Cerebellar cortex (tissue), 1 donor: ENCODE measurements at regions not wholly inside any gene's neighbourhood (a gene's known extent, or its start where the extent isn't known, plus 50 kb on each side); places are given as distances from the start of the nearest gene placed in this dataset.

ENCODE experiments used
- DNase-seq: peaks from one replicate; pipeline ENCODE4 v3.0.0-alpha.2; 2015; ENCODE audit warnings: low spot score

DNA sequence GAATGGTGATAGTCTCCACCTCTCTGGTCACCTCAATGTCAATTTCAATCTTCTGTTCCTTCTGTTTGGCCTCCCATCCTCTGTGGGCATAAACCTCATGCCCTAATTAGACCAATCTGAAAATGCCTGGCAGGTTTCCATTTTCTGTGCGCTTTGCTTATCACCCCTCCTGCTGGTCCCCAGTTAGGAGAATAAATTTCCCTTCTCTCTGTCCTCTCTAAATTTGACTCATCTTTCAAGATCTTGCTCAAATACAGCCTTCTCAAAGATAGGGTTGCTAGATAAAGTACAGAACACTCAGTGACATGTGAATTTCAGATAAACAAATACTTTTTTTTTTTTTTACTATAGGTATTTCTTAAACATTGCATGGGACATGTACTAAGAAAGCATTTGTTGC, 69.4 kb upstream of the CD180 start:
- DNase-seq: no peak

DNA sequence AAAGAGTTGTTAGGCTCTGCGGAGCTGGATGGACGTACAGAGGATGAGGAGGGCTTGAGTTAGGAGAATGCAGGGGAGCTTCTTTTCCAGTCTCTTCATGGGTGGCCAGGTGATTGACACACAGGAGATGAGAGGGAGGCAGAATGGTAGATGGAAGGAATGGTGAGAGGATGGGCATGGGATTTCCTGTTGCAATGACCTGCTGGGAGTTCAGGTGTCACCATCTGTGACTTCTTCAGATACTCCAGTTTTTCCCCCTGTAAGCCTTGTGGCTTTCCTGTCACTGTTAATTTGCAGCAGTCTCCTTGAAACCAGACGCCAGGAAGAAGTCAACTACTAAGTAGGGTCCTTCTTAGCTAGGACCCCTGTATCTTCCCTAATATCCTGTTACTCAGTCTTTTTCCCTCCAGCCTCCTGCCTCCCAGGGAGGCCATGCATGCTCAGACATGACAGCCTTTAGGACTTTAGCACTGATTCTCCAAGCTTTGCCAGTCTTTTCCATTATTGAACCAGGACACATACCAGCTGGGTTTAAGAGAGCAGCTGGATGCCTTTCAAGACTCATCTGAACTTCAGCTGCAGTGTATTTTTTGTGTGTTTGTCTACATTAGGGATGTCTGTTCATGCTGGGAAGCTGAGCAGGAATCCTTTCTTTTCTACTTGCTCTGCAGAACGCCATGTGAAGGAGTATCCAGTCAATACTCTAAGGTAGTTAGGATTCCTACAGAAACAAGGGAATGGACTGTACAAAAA, 67.2 kb upstream of the CD180 start:
- peak; percentile 62 for DNase-seq

DNA sequence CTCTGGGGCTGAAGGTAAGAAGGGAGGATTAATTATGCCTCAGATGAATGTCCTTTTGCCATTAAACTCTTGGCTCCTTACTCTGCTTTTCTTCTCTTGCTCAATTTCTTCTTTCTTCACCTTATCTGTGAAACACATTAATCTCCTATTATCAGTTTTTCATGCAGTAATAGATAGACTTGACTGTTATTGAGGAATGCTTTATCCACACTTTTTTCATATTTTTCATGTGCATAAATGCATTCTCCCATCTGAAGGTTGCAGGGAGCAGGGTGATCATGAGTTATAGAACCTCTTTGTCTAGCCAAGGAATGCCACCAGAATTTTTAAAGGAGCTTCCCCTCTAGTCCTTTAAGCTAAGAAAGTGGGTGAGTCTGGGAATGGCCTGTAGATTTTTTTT, 66.4 kb upstream of the CD180 start:
- DNase-seq: no peak

DNA sequence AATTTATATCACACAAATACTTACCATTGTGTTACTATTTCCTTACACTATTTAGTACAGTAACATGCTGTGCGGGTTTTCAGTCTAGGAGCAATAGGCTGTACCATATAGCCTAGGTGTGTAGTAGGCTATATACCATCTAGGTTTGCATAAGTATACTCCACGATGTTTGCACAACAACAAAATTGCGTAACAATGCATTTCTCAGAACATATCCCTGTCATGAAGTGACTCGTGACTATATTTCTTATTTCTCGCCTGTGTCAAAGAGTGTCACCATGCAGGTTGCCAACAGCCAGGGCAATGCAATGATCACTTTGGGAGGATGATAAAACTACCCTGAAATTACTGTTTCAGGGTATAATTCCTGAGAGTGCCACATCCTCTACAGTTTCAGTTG, 65.6 kb upstream of the CD180 start:
- no peak for DNase-seq

DNA sequence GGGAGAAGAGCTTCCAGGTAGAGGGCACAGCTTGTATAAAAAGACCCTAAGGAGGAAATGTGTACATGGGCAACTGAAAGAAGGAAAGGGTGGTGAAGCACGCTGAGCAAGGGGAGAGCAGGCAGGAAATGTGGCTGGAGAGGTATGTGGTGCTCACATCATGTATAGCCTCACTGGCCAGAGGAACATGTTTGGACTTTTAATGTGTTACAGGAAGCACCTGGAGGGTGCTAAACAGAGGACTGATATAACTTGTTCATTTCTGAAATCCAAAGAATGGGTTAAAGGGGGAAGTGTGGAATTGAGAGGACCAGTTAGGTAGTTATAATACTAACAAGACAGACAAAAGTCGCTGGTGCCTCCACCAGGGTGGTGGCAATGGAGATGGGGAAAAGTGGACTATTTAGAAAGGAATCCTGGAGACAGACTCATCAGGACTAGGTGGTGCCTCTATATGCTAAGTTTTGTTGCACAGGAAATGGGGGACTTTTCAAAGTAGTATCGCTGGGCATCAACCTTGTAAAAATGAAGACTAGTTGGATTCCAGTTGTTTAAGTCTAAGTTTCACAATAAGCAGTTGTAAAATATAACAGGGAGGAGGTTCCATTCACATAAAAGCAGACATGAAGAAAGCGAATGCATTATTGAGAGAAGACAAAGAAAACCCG, 63.1 kb upstream of the CD180 start:
- DNase-seq: no peak

DNA sequence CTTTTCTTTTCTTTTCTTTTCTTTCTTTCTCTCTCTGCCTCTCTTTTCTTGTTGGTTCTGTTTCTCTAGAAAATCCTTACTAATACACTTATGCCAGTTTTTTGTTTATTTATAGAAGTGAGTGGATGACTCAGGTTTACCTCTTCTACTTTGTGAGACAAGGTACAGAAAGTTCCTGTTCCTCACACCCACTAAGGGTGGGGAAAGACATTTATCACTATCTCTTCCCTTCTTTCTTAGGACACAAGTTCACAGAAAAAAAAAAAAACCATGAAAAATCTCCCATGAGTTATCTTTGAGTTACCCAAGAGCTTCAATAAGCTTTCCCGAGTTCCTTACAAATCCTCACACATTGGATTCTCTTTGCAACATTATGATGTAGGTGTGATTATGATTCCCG, 60.9 kb upstream of the CD180 start:
- no peak for DNase-seq

DNA sequence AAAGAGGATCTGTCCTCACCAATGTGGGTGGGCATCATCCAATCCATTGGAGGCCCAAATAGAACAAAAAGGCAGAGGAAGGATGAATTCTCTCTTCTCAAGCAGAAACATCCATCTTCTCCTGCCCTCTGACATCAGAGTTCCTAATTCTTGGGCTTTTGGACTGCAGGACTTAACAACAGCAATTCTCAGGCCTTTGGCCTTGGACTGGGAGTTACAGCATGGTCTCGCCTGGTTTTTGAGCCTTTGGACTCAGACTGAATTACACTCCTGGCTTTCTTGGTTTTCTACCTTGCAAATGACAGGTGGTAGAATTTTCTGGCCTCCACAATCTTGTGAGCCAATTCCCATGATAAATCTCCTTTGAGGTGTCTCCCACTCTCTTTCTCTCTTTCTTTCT, 60.5 kb upstream of the CD180 start:
- DNase-seq: no peak

DNA sequence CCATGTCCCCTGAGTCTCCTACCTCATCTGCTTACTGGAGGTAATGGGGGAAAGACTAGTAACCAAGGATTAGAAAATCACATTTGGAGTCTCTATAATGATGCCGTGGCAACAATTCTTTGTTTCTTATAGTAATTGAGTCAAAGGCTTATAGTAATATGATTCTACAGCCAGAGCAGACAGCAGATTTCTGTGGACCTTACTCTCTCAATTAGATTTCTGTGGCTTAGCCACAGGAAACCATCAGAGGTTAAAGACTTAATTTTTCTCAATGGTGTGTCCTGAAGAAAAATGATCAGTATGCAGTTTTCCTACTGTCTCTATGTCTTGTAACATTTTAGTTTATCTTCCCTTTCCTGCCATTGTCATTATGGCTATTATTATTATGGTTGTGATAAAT, 59.3 kb upstream of the CD180 start:
- no peak for DNase-seq

DNA sequence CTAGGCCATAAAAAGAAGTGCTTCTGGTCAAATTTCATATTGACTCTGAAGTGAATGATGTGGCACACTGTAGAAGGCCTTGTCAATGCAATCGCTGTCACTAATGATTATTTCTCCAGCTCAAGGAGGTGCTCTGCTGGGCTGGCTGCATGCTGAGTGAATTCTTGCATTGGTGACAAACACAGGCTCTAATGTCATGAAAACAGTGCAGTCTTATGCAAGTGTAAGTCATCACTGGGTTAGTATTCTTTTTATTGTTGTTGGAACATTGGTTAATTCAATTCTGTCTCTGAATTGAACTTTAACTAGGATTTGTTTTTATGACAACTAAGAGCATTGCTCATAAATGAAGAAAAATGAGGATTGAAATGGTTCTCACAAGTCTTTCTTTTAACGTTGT, 57.3 kb upstream of the CD180 start:
- no peak for DNase-seq

DNA sequence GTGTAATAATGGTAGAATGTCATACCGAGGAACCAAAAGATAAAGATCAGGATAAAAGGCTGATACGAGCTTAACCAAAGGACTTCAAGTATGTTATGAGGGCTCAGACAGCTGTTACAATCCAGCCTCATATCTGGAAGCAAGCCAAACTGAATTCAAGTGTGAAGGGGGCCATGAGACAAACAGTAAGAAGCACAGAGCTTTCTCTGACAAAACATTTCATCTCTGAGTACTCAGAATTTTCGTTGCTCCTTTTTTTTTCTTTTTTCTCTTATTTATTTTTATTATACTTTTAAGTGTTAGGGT, 52.9 kb upstream of the CD180 start:
- DNase-seq: no peak

DNA sequence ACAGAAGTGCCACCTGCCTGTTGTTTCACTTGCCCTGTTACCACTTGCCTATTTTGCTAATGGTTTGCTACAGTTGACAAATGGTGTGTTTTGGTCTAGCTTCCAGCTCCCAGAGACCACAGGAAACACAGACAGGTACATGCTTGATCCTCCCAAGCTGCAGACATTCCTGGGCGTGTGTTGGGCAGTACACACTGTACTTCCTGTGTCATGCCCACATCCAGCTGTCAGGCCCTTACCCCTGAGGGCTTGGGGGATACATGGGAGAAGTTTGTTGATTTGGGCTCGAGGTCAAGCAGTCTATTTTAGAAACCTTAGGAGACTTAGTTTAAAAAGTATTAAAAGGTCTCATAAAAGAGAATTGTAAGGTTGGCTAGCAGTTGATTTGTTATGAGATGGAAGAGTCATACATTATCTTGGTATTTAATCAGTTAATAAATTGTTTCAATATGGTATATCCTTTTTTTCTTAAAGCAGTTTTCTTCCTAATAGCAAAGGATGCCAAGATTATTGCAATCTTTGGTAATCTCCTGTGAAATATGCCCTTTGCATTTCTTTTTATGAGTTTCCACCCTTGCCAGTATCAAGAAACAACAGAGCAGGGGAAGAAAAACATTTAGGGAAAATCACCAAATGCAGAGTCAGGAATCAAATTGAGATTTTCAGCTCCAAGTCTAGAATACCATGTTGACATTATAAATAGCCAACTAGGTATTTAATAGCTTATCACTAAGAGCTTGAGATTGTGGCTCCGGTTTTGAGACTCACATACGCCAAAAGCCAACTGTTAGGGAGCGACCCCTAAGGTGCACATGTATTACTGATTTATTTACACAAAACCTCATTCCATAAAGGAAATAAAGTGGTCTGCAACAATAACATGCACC, 52.3 kb upstream of the CD180 start:
- no peak for DNase-seq

DNA sequence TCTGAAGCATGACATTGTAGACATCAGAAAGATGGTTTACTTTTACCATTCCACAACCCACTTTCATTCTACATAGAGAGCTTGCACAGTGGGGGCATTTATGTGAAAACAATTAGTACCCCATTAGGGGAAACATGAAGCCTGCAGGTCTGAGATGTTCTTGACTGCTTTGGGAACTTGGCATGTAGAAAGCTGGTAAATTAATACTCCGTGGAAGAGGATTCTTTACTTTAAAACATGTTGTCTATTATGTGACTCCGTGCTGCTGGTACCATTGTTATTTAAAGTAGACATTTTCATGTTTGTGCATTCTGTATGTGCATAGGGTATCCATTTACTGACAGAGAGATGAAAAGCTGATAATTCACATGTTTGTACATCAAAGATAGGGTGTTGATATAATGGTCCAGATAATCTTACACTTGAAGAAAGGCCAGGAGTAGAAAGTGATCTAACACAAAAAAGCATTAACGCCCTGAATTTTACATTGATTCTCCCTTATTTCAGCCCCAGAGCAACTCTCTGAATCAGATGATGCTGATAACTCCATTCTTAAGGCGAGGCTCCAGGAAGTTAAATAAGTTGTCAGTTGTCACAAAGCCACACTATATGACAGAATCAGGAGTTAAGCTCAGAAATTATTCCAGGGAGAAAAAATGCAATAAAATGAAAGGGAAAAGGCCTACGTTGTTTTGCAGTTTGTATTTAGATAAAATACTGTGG, 50.1 kb upstream of the CD180 start:
- peak; percentile 28 for DNase-seq
